ENCODE measurements at regions not wholly inside any gene's neighbourhood (a gene's known extent, or its start where the extent isn't known, plus 50 kb on each side); places are given as distances from the start of the nearest gene placed in this dataset.
A peak's percentile ranks its signal among the peaks of the same experiment; 100 is the strongest.

GRCh38 chr10:76640806-76641205 lies 996.8 kb downstream of the KCNMA1 start:
- Histone ChIP-seq H4K20me1 (ENCODE audit: control insufficient read depth, extremely low read depth, insufficient read depth, low read length) (no peaks in the 10 kb centered on the region), H3K27ac (ENCODE audit: insufficient read depth, low read length) (no peak overlapping the region), H3K27me3 (ENCODE audit: control insufficient read depth, insufficient read depth, low read length) (no peaks in the 10 kb centered on the region), H3K9me3 (ENCODE audit: control insufficient read depth, insufficient read depth, low read depth, low read length) (no peaks in the 10 kb centered on the region), H3K4me3 (replicated peaks in 1 of 4; ENCODE audit: control extremely low read depth in 1 of 4, insufficient read depth in 1 of 4, low read depth in 3 of 4, low read length in 4 of 4) (no peak overlapping the region), H3K9ac (ENCODE audit: insufficient read depth, low read length) (no peak overlapping the region), H3K79me2 (ENCODE audit: control insufficient read depth, insufficient read depth, low read length) (no peaks in the 10 kb centered on the region), H3K36me3 (ENCODE audit: control insufficient read depth, insufficient read depth, low read length) (no peaks in the 10 kb centered on the region), H3K4me2 (ENCODE audit: extremely low read depth, insufficient read depth, low read length) (no peak overlapping the region), H3K4me1 (ENCODE audit: control insufficient read depth, extremely low read depth, insufficient read depth, low read length) (no peaks in the 10 kb centered on the region), H2AFZ (ENCODE audit: low read length) (no peak overlapping the region)
- TF ChIP-seq EZH2 (IDR thresholded peaks at IDR 0.05; ENCODE audit: low read length, missing control alignments), result no peak
- no peak for TF ChIP-seq CTCF (conservative IDR thresholded peaks at IDR 0.05 in 1 of 2, IDR thresholded peaks at IDR 0.05 in 1 of 2; ENCODE audit: low read depth in 1 of 2, low read length in 2 of 2)
- peak in 1 of 2 donors; percentile 79 for DNase-seq (ENCODE audit: low read depth in 2 of 2)

GRCh38 chr10:76632767-76633051 lies 1004.9 kb downstream of the KCNMA1 start:
- Histone ChIP-seq H4K20me1 (ENCODE audit: control insufficient read depth, extremely low read depth, insufficient read depth, low read length) (no peaks in the 10 kb centered on the region), H3K27ac (ENCODE audit: insufficient read depth, low read length) (no peak overlapping the region), H2AFZ (ENCODE audit: low read length) (no peak overlapping the region), H3K36me3 (ENCODE audit: control insufficient read depth, insufficient read depth, low read length) (no peaks in the 10 kb centered on the region), H3K9me3 (ENCODE audit: control insufficient read depth, insufficient read depth, low read depth, low read length) (no peaks in the 10 kb centered on the region), H3K4me2 (ENCODE audit: extremely low read depth, insufficient read depth, low read length) (no peak overlapping the region), H3K27me3 (ENCODE audit: control insufficient read depth, insufficient read depth, low read length) (peaks cover 3% of the 10 kb centered on the region), H3K79me2 (ENCODE audit: control insufficient read depth, insufficient read depth, low read length) (no peaks in the 10 kb centered on the region), H3K4me3 (replicated peaks in 1 of 4; ENCODE audit: control extremely low read depth in 1 of 4, insufficient read depth in 1 of 4, low read depth in 3 of 4, low read length in 4 of 4) (no peak overlapping the region), H3K9ac (ENCODE audit: insufficient read depth, low read length) (no peak overlapping the region), H3K4me1 (ENCODE audit: control insufficient read depth, extremely low read depth, insufficient read depth, low read length) (no peaks in the 10 kb centered on the region)
- TF ChIP-seq EZH2 (IDR thresholded peaks at IDR 0.05; ENCODE audit: low read length, missing control alignments) (no peak), CTCF (conservative IDR thresholded peaks at IDR 0.05 in 1 of 2, IDR thresholded peaks at IDR 0.05 in 1 of 2; ENCODE audit: low read depth in 1 of 2, low read length in 2 of 2) (peak; percentile 7 to 34)
- no peak for DNase-seq (ENCODE audit: low read depth in 2 of 2)

GRCh38 chr10:76631884-76632766 lies 1005.5 kb downstream of the KCNMA1 start:
- Histone ChIP-seq H3K27ac (ENCODE audit: insufficient read depth, low read length) (no peak overlapping the region), H3K4me2 (ENCODE audit: extremely low read depth, insufficient read depth, low read length) (no peak overlapping the region), H3K27me3 (ENCODE audit: control insufficient read depth, insufficient read depth, low read length) (peaks cover 3% of the 10 kb centered on the region), H3K9ac (ENCODE audit: insufficient read depth, low read length) (no peak overlapping the region), H3K36me3 (ENCODE audit: control insufficient read depth, insufficient read depth, low read length) (no peaks in the 10 kb centered on the region), H4K20me1 (ENCODE audit: control insufficient read depth, extremely low read depth, insufficient read depth, low read length) (no peaks in the 10 kb centered on the region), H2AFZ (ENCODE audit: low read length) (no peak overlapping the region), H3K4me3 (replicated peaks in 1 of 4; ENCODE audit: control extremely low read depth in 1 of 4, insufficient read depth in 1 of 4, low read depth in 3 of 4, low read length in 4 of 4) (no peak overlapping the region), H3K9me3 (ENCODE audit: control insufficient read depth, insufficient read depth, low read depth, low read length) (no peaks in the 10 kb centered on the region), H3K4me1 (ENCODE audit: control insufficient read depth, extremely low read depth, insufficient read depth, low read length) (no peaks in the 10 kb centered on the region), H3K79me2 (ENCODE audit: control insufficient read depth, insufficient read depth, low read length) (no peaks in the 10 kb centered on the region)
- TF ChIP-seq CTCF (conservative IDR thresholded peaks at IDR 0.05 in 1 of 2, IDR thresholded peaks at IDR 0.05 in 1 of 2; ENCODE audit: low read depth in 1 of 2, low read length in 2 of 2) (no peak), EZH2 (IDR thresholded peaks at IDR 0.05; ENCODE audit: low read length, missing control alignments) (no peak)
- DNase-seq (ENCODE audit: low read depth in 2 of 2), result peak in 1 of 2 donors; percentile 20
